CD14-positive monocyte (primary cell): ENCODE measurements at regions not wholly inside any gene's neighbourhood (a gene's known extent, or its start where the extent isn't known, plus 50 kb on each side); places are given as distances from the start of the nearest gene placed in this dataset.

Experiments used
- DNase-seq, 3 donors: peaks; one replicate each; pipeline ENCODE4 v3.0.0-alpha.2; 2011 to 2022
- H2AFZ ChIP-seq: 2 replicates; pipeline ENCODE4 v1.6.0; 2012; ENCODE audit warnings: mild to moderate bottlenecking, low read depth, low read length, inconsistent platforms; ENCODE audit not compliant: insufficient read depth, poor library complexity, severe bottlenecking
- H3K27ac ChIP-seq, 2 donors: 1 replicate in 1 of 2; 2 replicates in 1 of 2; pipeline ENCODE4 v1.5.1; 2012 to 2013; ENCODE audit warnings: low read length in 2 of 2, control low read depth in 1 of 2, inconsistent platforms in 1 of 2, low read depth in 1 of 2, mild to moderate bottlenecking in 1 of 2
- H3K27me3 ChIP-seq, 2 donors: one replicate each; pipeline versions ENCODE4 v1.6.0 to v1.6.1; 2011 to 2013; ENCODE audit warnings: low read length in 2 of 2; ENCODE audit not compliant: control insufficient read depth in 2 of 2, insufficient read depth in 2 of 2
- H3K36me3 ChIP-seq, 2 donors: replicated peaks in 1 of 2; 1 replicate in 1 of 2; 2 replicates in 1 of 2; pipeline versions ENCODE4 v1.5.1 to v1.6.1; 2012 to 2013; ENCODE audit warnings: low read length in 2 of 2, control low read depth in 1 of 2, inconsistent platforms in 1 of 2, mild to moderate bottlenecking in 1 of 2; ENCODE audit not compliant: insufficient read depth in 2 of 2, control insufficient read depth in 1 of 2
- H3K4me1 ChIP-seq, 2 donors: 1 replicate in 1 of 2; 2 replicates in 1 of 2; pipeline versions ENCODE4 v1.5.1 to v1.6.1; 2012 to 2013; ENCODE audit warnings: low read length in 2 of 2, control low read depth in 1 of 2, inconsistent platforms in 1 of 2, mild to moderate bottlenecking in 1 of 2, moderate library complexity in 1 of 2; ENCODE audit not compliant: insufficient read depth in 2 of 2, control insufficient read depth in 1 of 2
- H3K4me2 ChIP-seq: replicated peaks from 2 replicates; pipeline ENCODE3; 2012; ENCODE audit warnings: low read length, moderate library complexity, mild to moderate bottlenecking; ENCODE audit not compliant: poor library complexity, severe bottlenecking; ENCODE audit errors: extremely low read depth
- H3K4me3 ChIP-seq, 3 experiments: fragments of 200-600 bp in 1 of 3; sonication (generic) in 1 of 3; replicated peaks in 1 of 3; 1 replicate in 2 of 3; 2 replicates in 1 of 3; pipeline ENCODE4 v1.5.1; 2011 to 2013; ENCODE audit warnings: low read length in 3 of 3, mild to moderate bottlenecking in 3 of 3, control low read depth in 2 of 3, low read depth in 2 of 3, inconsistent platforms in 1 of 3, moderate library complexity in 1 of 3
- H3K79me2 ChIP-seq: 2 replicates; pipeline ENCODE4 v1.6.0; 2012; ENCODE audit warnings: mild to moderate bottlenecking, control low read depth, inconsistent platforms, low read length, moderate library complexity; ENCODE audit not compliant: insufficient read depth
- H3K9ac ChIP-seq: 2 replicates; pipeline ENCODE4 v1.6.0; 2017; ENCODE audit warnings: low read length, mild to moderate bottlenecking; ENCODE audit not compliant: insufficient read depth, poor library complexity, severe bottlenecking
- H3K9me3 ChIP-seq, 2 donors: replicated peaks in 1 of 2; 1 replicate in 1 of 2; 2 replicates in 1 of 2; pipeline versions ENCODE4 v1.5.1 to v1.6.1; 2012 to 2013; ENCODE audit warnings: low read length in 2 of 2, control low read depth in 1 of 2; ENCODE audit not compliant: control insufficient read depth in 1 of 2, insufficient read depth in 1 of 2
- H4K20me1 ChIP-seq: 2 replicates; pipeline ENCODE4 v1.6.0; 2012; ENCODE audit warnings: mild to moderate bottlenecking, low read length, control low read depth, moderate library complexity; ENCODE audit not compliant: insufficient read depth
- H3K27ac Mint-ChIP-seq, 7 donors: one replicate each; pipeline ENCODE4 v1.8.0; 2020; ENCODE audit warnings: mild to moderate bottlenecking in 7 of 7, mixed read lengths in 7 of 7, moderate library complexity in 6 of 7, inconsistent platforms in 2 of 7
- H3K27me3 Mint-ChIP-seq, 3 donors: one replicate each; pipeline ENCODE4 v1.8.0; 2021 to 2022; ENCODE audit warnings: low read depth in 3 of 3, mild to moderate bottlenecking in 3 of 3, mixed read lengths in 3 of 3, moderate library complexity in 3 of 3, inconsistent platforms in 1 of 3
- H3K36me3 Mint-ChIP-seq, 2 donors: one replicate each; pipeline ENCODE4 v1.8.0; 2020; ENCODE audit warnings: mixed read lengths in 2 of 2, inconsistent platforms in 1 of 2, mild to moderate bottlenecking in 1 of 2
- H3K4me1 Mint-ChIP-seq: one replicate; pipeline ENCODE4 v1.8.0; 2020; ENCODE audit warnings: mild to moderate bottlenecking, mixed read lengths
- H3K4me3 Mint-ChIP-seq, 2 donors: one replicate each; pipeline ENCODE4 v1.8.0; 2020; ENCODE audit warnings: mild to moderate bottlenecking in 2 of 2, mixed read lengths in 2 of 2, moderate library complexity in 1 of 2
- H3K9me3 Mint-ChIP-seq, 7 donors: one replicate each; pipeline ENCODE4 v1.8.0; 2020 to 2022; ENCODE audit warnings: mixed read lengths in 7 of 7, mild to moderate bottlenecking in 6 of 7, moderate library complexity in 6 of 7, inconsistent platforms in 2 of 7
- CTCF ChIP-seq: fragments of 200-600 bp; IDR thresholded peaks from one replicate; pipeline ENCODE4 v1.8.0; 2022; ENCODE audit warnings: antibody characterized with exemption, mild to moderate bottlenecking
- whole genome bisulfite sequencing: methylation state at CpG from one replicate; pipeline ENCODE4 v1.1.5; 2013; ENCODE audit warnings: missing lambda C conversion rate; ENCODE audit not compliant: insufficient coverage; 5-methylcytosine and 5-hydroxymethylcytosine counted together
- intact Hi-C, 2 donors: fragments of 100-400 bp; cut with micrococcal nuclease; formaldehyde crosslinking; loops; one replicate each; pipeline versions ENCODE4 v1.15.0 to v1.15.1; 2023

GRCh38 chr16:73483076-73483791 lies 435.3 kb upstream of the ZFHX3 start:
- H3K9me3 Mint-ChIP-seq, result peaks cover 0 to 8% (median 5%) of the 10 kb centered on the region in 7 donors
- Histone ChIP-seq H3K4me1 (no peaks in the 10 kb centered on the region), H2AFZ (no peak overlapping the region), H3K9me3 (no peaks in the 10 kb centered on the region), H4K20me1 (no peaks in the 10 kb centered on the region), H3K4me3 (no peak overlapping the region), H3K79me2 (no peaks in the 10 kb centered on the region), H3K9ac (no peak overlapping the region), H3K36me3 (no peaks in the 10 kb centered on the region), H3K27me3 (peaks cover 0 to 13% of the 10 kb centered on the region in 2 donors), H3K4me2 (no peak overlapping the region), H3K27ac (no peak overlapping the region)
- no peak overlapping the region for H3K27ac Mint-ChIP-seq
- peaks cover 14 to 24% (median 18%) of the 10 kb centered on the region in 3 donors for H3K27me3 Mint-ChIP-seq
- no peak for DNase-seq
- WGBS, result 14% methylated on average over 25 of the region's 30 CpGs
- TF ChIP-seq CTCF, result no peak
- intact Hi-C loops, result no loop called here
- no peaks in the 10 kb centered on the region for H3K36me3 Mint-ChIP-seq
- peaks cover 6% of the 10 kb centered on the region for H3K4me1 Mint-ChIP-seq
- H3K4me3 Mint-ChIP-seq, result peak overlapping the region; percentile 18 to 80

GRCh38 chr16:73482310-73482709 lies 434.4 kb upstream of the ZFHX3 start:
- H3K27me3 Mint-ChIP-seq, result peaks cover 14 to 24% (median 18%) of the 10 kb centered on the region in 3 donors
- no peak overlapping the region for H3K27ac Mint-ChIP-seq
- peaks cover 0 to 8% (median 3%) of the 10 kb centered on the region in 7 donors for H3K9me3 Mint-ChIP-seq
- no peak overlapping the region for H3K27ac ChIP-seq
- no peaks in the 10 kb centered on the region for H3K36me3 ChIP-seq
- no peak overlapping the region for H3K9ac ChIP-seq
- no peak overlapping the region for H3K4me3 ChIP-seq
- H3K79me2 ChIP-seq, result no peaks in the 10 kb centered on the region
- H3K4me1 Mint-ChIP-seq, result peaks cover 6% of the 10 kb centered on the region
- no peak for DNase-seq
- TF ChIP-seq CTCF, result no peak
- H3K9me3 ChIP-seq, result no peaks in the 10 kb centered on the region
- no peaks in the 10 kb centered on the region for H3K4me1 ChIP-seq
- peak overlapping the region in 1 of 2 donors; percentile 80 for H3K4me3 Mint-ChIP-seq
- no peaks in the 10 kb centered on the region for H4K20me1 ChIP-seq
- H2AFZ ChIP-seq, result no peak overlapping the region
- intact Hi-C loops, result no loop called here
- 57% methylated on average over 4 of the region's 6 CpGs for WGBS
- H3K36me3 Mint-ChIP-seq, result no peaks in the 10 kb centered on the region
- no peak overlapping the region for H3K4me2 ChIP-seq
- peaks cover 0 to 13% of the 10 kb centered on the region in 2 donors for H3K27me3 ChIP-seq
